ENCODE measurements at regions not wholly inside any gene's neighbourhood (a gene's known extent, or its start where the extent isn't known, plus 50 kb on each side); places are given as distances from the start of the nearest gene placed in this dataset.

GRCh38 chr6:1538810-1539478 lies 70.8 kb upstream of the FOXC1 start:
- DNase-seq, result no peak

GRCh38 chr6:1540864-1541521 lies 68.7 kb upstream of the FOXC1 start:
- DNase-seq, result no peak

More at GRCh38 chr6:1538810-1539478, 70.8 kb upstream of the FOXC1 start:
- in situ Hi-C loops (cut with HindIII; ENCODE audit: low pct_ligation_motif_present, low pct_unique_long_range_greater_than_20kb, low sequenced_read_pairs), result no loop called here

GRCh38 chr6:1542335-1542734 lies 67.4 kb upstream of the FOXC1 start:
- no peak for DNase-seq
- in situ Hi-C loops (cut with HindIII; ENCODE audit: low pct_ligation_motif_present, low pct_unique_long_range_greater_than_20kb, low sequenced_read_pairs), result no loop called here

More at GRCh38 chr6:1540864-1541521, 68.7 kb upstream of the FOXC1 start:
- in situ Hi-C loops (cut with HindIII; ENCODE audit: low pct_ligation_motif_present, low pct_unique_long_range_greater_than_20kb, low sequenced_read_pairs), result no loop called here

- no peak for DNase-seq
- in situ Hi-C loops (cut with HindIII; ENCODE audit: low pct_ligation_motif_present, low pct_unique_long_range_greater_than_20kb, low sequenced_read_pairs), result no loop called here
Observed at GRCh38 chr6:1542764-1543163, 67.0 kb upstream of the FOXC1 start.

- DNase-seq, result no peak
- in situ Hi-C loops (cut with HindIII; ENCODE audit: low pct_ligation_motif_present, low pct_unique_long_range_greater_than_20kb, low sequenced_read_pairs), result no loop called here
Observed at GRCh38 chr6:1544000-1544399, 65.7 kb upstream of the FOXC1 start.

- in situ Hi-C loops (cut with HindIII; ENCODE audit: low pct_ligation_motif_present, low pct_unique_long_range_greater_than_20kb, low sequenced_read_pairs), result no loop called here
- no peak for DNase-seq
Observed at GRCh38 chr6:1544603-1545002, 65.1 kb upstream of the FOXC1 start.

- DNase-seq, result no peak
- in situ Hi-C loops (cut with HindIII; ENCODE audit: low pct_ligation_motif_present, low pct_unique_long_range_greater_than_20kb, low sequenced_read_pairs), result no loop called here
Observed at GRCh38 chr6:1545654-1546053, 64.1 kb upstream of the FOXC1 start.

- in situ Hi-C loops (cut with HindIII; ENCODE audit: low pct_ligation_motif_present, low pct_unique_long_range_greater_than_20kb, low sequenced_read_pairs), result no loop called here
- no peak for DNase-seq
Observed at GRCh38 chr6:1547785-1548184, 61.9 kb upstream of the FOXC1 start.

- no peak for DNase-seq
- in situ Hi-C loops (cut with HindIII; ENCODE audit: low pct_ligation_motif_present, low pct_unique_long_range_greater_than_20kb, low sequenced_read_pairs), result no loop called here
Observed at GRCh38 chr6:1551249-1551648, 58.5 kb upstream of the FOXC1 start.

- in situ Hi-C loops (cut with HindIII; ENCODE audit: low pct_ligation_motif_present, low pct_unique_long_range_greater_than_20kb, low sequenced_read_pairs), result no loop called here
- DNase-seq, result peak; percentile 42
Observed at GRCh38 chr6:1552296-1552761, 57.4 kb upstream of the FOXC1 start.

GRCh38 chr6:1553562-1554083 lies 56.1 kb upstream of the FOXC1 start:
- DNase-seq, result no peak
- in situ Hi-C loops (cut with HindIII; ENCODE audit: low pct_ligation_motif_present, low pct_unique_long_range_greater_than_20kb, low sequenced_read_pairs), result no loop called here

- in situ Hi-C loops (cut with HindIII; ENCODE audit: low pct_ligation_motif_present, low pct_unique_long_range_greater_than_20kb, low sequenced_read_pairs), result no loop called here
- DNase-seq, result no peak
Observed at GRCh38 chr6:1554141-1554475, 55.6 kb upstream of the FOXC1 start.

GRCh38 chr6:1554476-1555310 lies 55.0 kb upstream of the FOXC1 start:
- in situ Hi-C loops (cut with HindIII; ENCODE audit: low pct_ligation_motif_present, low pct_unique_long_range_greater_than_20kb, low sequenced_read_pairs), result no loop called here
- no peak for DNase-seq

GRCh38 chr6:1558388-1558787 lies 51.3 kb upstream of the FOXC1 start:
- in situ Hi-C loops (cut with HindIII; ENCODE audit: low pct_ligation_motif_present, low pct_unique_long_range_greater_than_20kb, low sequenced_read_pairs), result no loop called here
- DNase-seq, result no peak
